IMR-90 (cell line): ENCODE measurements at regions not wholly inside any gene's neighbourhood (a gene's known extent, or its start where the extent isn't known, plus 50 kb on each side); places are given as distances from the start of the nearest gene placed in this dataset.

Experiments used
- ATAC-seq: fragments of 200-7000 bp; cut with Tn5 transposase; 2 replicates; pipeline ENCODE4 v1.9.1; 2020; ENCODE audit warnings: low read depth, mild to moderate bottlenecking, moderate library complexity
- BruUV-seq: library from RNA; stranded (reverse); fragments of 400-500 nt; replicated peaks from 2 replicates; lab custom pipeline; 2021; lab: Mats Ljungman, UMichigan
- CTCF ChIA-PET: fragments of 300-600 bp; formaldehyde crosslinking; extraction: SDS; loops from one replicate; lab custom pipeline; 2021; ENCODE audit warnings: antibody characterized with exemption; lab: Yijun Ruan, JAX
- POLR2A ChIA-PET: fragments of 300-600 bp; sonication (Branson Sonifier 250); formaldehyde crosslinking; loops from one replicate; lab custom pipeline; 2022; ENCODE audit warnings: antibody characterized with exemption; ENCODE audit not compliant: unreplicated experiment; lab: Charles Lee
- DNase-seq: peaks from one replicate; pipeline ENCODE4 v3.0.0; 2013
- H2AFZ ChIP-seq: replicated peaks from 2 replicates; pipeline ENCODE3; 2013; ENCODE audit warnings: low read length, mild to moderate bottlenecking; ENCODE audit not compliant: poor library complexity
- H2AK5ac ChIP-seq: 2 replicates; pipeline ENCODE4 v1.6.1; 2013; ENCODE audit warnings: low read depth, low read length, inconsistent platforms
- H2AK9ac ChIP-seq: replicated peaks from 2 replicates; pipeline ENCODE3; 2013; ENCODE audit warnings: mild to moderate bottlenecking, low read depth, low read length, moderate library complexity; ENCODE audit not compliant: poor library complexity
- H2BK120ac ChIP-seq: 2 replicates; pipeline ENCODE4 v1.6.1; 2013; ENCODE audit warnings: low read depth, low read length, inconsistent platforms
- H2BK15ac ChIP-seq: 3 replicates; pipeline ENCODE4 v1.6.1; 2013; ENCODE audit warnings: low read depth, low read length, inconsistent platforms
- H2BK20ac ChIP-seq: 2 replicates; pipeline ENCODE4 v1.6.1; 2013; ENCODE audit warnings: low read depth, mild to moderate bottlenecking, inconsistent platforms, low read length, moderate library complexity
- H2BK5ac ChIP-seq: 2 replicates; pipeline ENCODE4 v1.6.1; 2013; ENCODE audit warnings: mild to moderate bottlenecking, low read depth, low read length, inconsistent platforms; ENCODE audit not compliant: poor library complexity, severe bottlenecking
- H3K14ac ChIP-seq: replicated peaks from 2 replicates; pipeline ENCODE4 v1.6.1; 2013; ENCODE audit warnings: low read depth, low read length, inconsistent platforms
- H3K18ac ChIP-seq: 2 replicates; pipeline ENCODE4 v1.6.1; 2013; ENCODE audit warnings: low read depth, low read length, control low read depth
- H3K23ac ChIP-seq: 2 replicates; pipeline ENCODE4 v1.6.1; 2013; ENCODE audit warnings: low read depth, low read length, inconsistent platforms
- H3K27ac ChIP-seq: 2 replicates; pipeline ENCODE4 v1.5.1; 2013; ENCODE audit warnings: mild to moderate bottlenecking, control low read depth, low read length; ENCODE audit not compliant: insufficient read depth
- H3K27me3 ChIP-seq: 2 replicates; pipeline ENCODE4 v1.6.1; 2013; ENCODE audit warnings: low read length; ENCODE audit not compliant: control insufficient read depth, insufficient read depth
- H3K36me3 ChIP-seq: 2 replicates; pipeline ENCODE4 v1.6.1; 2013; ENCODE audit warnings: low read length, mixed read lengths; ENCODE audit not compliant: control insufficient read depth, insufficient read depth
- H3K4ac ChIP-seq: 2 replicates; pipeline ENCODE4 v1.6.1; 2013; ENCODE audit warnings: low read depth, low read length, inconsistent platforms
- H3K4me1 ChIP-seq: 2 replicates; pipeline ENCODE4 v1.6.1; 2013; ENCODE audit warnings: low read length, mixed read lengths; ENCODE audit not compliant: control insufficient read depth, insufficient read depth
- H3K4me2 ChIP-seq: 2 replicates; pipeline ENCODE4 v1.6.1; 2013; ENCODE audit warnings: low read depth, mild to moderate bottlenecking, control low read depth, low read length, moderate library complexity
- H3K4me3 ChIP-seq: 2 replicates; pipeline ENCODE4 v1.5.1; 2013; ENCODE audit warnings: low read depth, mild to moderate bottlenecking, control low read depth, low read length, moderate library complexity; ENCODE audit not compliant: insufficient read depth
- H3K56ac ChIP-seq: 2 replicates; pipeline ENCODE4 v1.6.1; 2013; ENCODE audit warnings: low read length, inconsistent platforms; ENCODE audit not compliant: insufficient read depth; ENCODE audit errors: extremely low read depth
- H3K79me1 ChIP-seq, 2 experiments: 2 replicates each; pipeline ENCODE4 v1.6.1; 2013; ENCODE audit warnings: low read length in 2 of 2, inconsistent platforms in 1 of 2, low read depth in 1 of 2
- H3K9ac ChIP-seq: 2 replicates; pipeline ENCODE4 v1.6.1; 2013; ENCODE audit warnings: low read depth, low read length, control low read depth
- H3K9me1 ChIP-seq: 2 replicates; pipeline ENCODE4 v1.6.1; 2013; ENCODE audit warnings: low read length, inconsistent platforms; ENCODE audit not compliant: insufficient read depth
- H3K9me3 ChIP-seq: 2 replicates; pipeline ENCODE4 v1.6.1; 2013; ENCODE audit warnings: low read length; ENCODE audit not compliant: control insufficient read depth, insufficient read depth
- H4K20me1 ChIP-seq: 2 replicates; pipeline ENCODE4 v1.6.1; 2013; ENCODE audit warnings: low read length, inconsistent platforms; ENCODE audit not compliant: insufficient read depth
- H4K5ac ChIP-seq: 2 replicates; pipeline ENCODE4 v1.6.1; 2013; ENCODE audit warnings: mild to moderate bottlenecking, low read depth, low read length, control low read depth
- H4K8ac ChIP-seq, 2 experiments: 2 replicates each; pipeline ENCODE4 v1.6.1; 2013; ENCODE audit warnings: low read depth in 2 of 2, low read length in 2 of 2, control low read depth in 1 of 2, inconsistent platforms in 1 of 2
- H4K91ac ChIP-seq: 2 replicates; pipeline ENCODE4 v1.6.1; 2013; ENCODE audit warnings: low read depth, low read length, inconsistent platforms; ENCODE audit not compliant: insufficient read depth
- BHLHE40 ChIP-seq: fragments of 150-350 bp; IDR thresholded peaks from 2 replicates; pipeline ENCODE4 v1.6.1; 2016; ENCODE audit warnings: mild to moderate bottlenecking, low read depth, low read length
- CEBPB ChIP-seq: IDR thresholded peaks from 2 replicates; pipeline ENCODE4 v1.6.1; 2012; ENCODE audit warnings: low read depth, low read length, improper control_type of control experiment
- CHD1 ChIP-seq: IDR thresholded peaks from 2 replicates; pipeline ENCODE4 v1.6.1; 2012; ENCODE audit warnings: low read depth, low read length, improper control_type of control experiment
- FOS ChIP-seq: fragments of 150-350 bp; IDR thresholded peaks from 2 replicates; pipeline ENCODE4 v1.6.1; 2016; ENCODE audit warnings: low read depth, low read length
- MAFK ChIP-seq: IDR thresholded peaks from 2 replicates; pipeline ENCODE4 v1.6.1; 2012; ENCODE audit warnings: low read depth, low read length, improper control_type of control experiment
- MAZ ChIP-seq: IDR thresholded peaks from 2 replicates; pipeline ENCODE4 v1.6.1; 2012; ENCODE audit warnings: low read depth, mild to moderate bottlenecking, low read length, improper control_type of control experiment, moderate library complexity, borderline replicate concordance
- MXI1 ChIP-seq: IDR thresholded peaks from 2 replicates; pipeline ENCODE4 v1.6.1; 2012; ENCODE audit warnings: low read depth, mild to moderate bottlenecking, low read length, moderate library complexity, borderline replicate concordance
- NFE2L2 ChIP-seq: fragments of 150-350 bp; IDR thresholded peaks from 2 replicates; pipeline ENCODE4 v1.6.1; 2016; ENCODE audit warnings: low read depth, mild to moderate bottlenecking, low read length
- POLR2A ChIP-seq: IDR thresholded peaks from 2 replicates; pipeline ENCODE4 v1.6.1; 2012; ENCODE audit warnings: mild to moderate bottlenecking, low read depth, low read length
- RAD21 ChIP-seq: IDR thresholded peaks from 2 replicates; pipeline ENCODE4 v1.6.1; 2012; ENCODE audit warnings: low read length, improper control_type of control experiment
- RCOR1 ChIP-seq: IDR thresholded peaks from 2 replicates; pipeline ENCODE4 v1.6.1; 2012; ENCODE audit warnings: mild to moderate bottlenecking, low read length, improper control_type of control experiment; ENCODE audit not compliant: insufficient replicate concordance
- RFX5 ChIP-seq: IDR thresholded peaks from 2 replicates; pipeline ENCODE4 v1.8.0; 2012; ENCODE audit warnings: low read depth, mild to moderate bottlenecking, low read length, moderate library complexity
- SMC3 ChIP-seq: fragments of 150-350 bp; IDR thresholded peaks from 2 replicates; pipeline ENCODE4 v1.6.1; 2016; ENCODE audit warnings: low read depth, mild to moderate bottlenecking, antibody characterized with exemption, low read length, moderate library complexity
- WGBS, 2 experiments: methylation state at CpG; one replicate each; pipeline versions ENCODE4 v1.1.5 to v1.1.7; 2013; ENCODE audit warnings: missing lambda C conversion rate in 2 of 2; ENCODE audit not compliant: insufficient read length in 1 of 2; ENCODE audit errors: extremely low coverage in 2 of 2; 5-methylcytosine and 5-hydroxymethylcytosine counted together
- dilution Hi-C: fragments of 300-500 bp; cut with HindIII; formaldehyde crosslinking; loops from one replicate; pipeline ENCODE4 v1.14.3; 2018; ENCODE audit warnings: low sequenced_read_pairs; ENCODE audit not compliant: unreplicated experiment
- in situ Hi-C: fragments of 300-500 bp; cut with MboI; formaldehyde crosslinking; loops from 3 replicates; pipeline ENCODE4 v1.14.3; 2019; ENCODE audit warnings: low sequenced_read_pairs, inconsistent platforms, mixed read lengths
- intact Hi-C: fragments of 100-400 bp; cut with micrococcal nuclease; formaldehyde crosslinking; loops from 2 replicates; pipeline ENCODE4 v1.10.0; 2022
- TF ChIP-seq, protein P1 (sequence below): fragments of 150-350 bp; IDR thresholded peaks from 2 replicates; pipeline ENCODE4 v1.6.1; 2017; ENCODE audit warnings: mild to moderate bottlenecking, antibody characterized with exemption, low read length, low read depth
- TF ChIP-seq, protein P2 (sequence below): fragments of 150-350 bp; IDR thresholded peaks from 2 replicates; pipeline ENCODE4 v1.6.1; 2016; ENCODE audit warnings: low read depth, mild to moderate bottlenecking, low read length, moderate library complexity, borderline replicate concordance
- TF ChIP-seq, protein P3 (sequence below): conservative IDR thresholded peaks from 2 replicates; pipeline ENCODE4 v1.5.1; 2012; ENCODE audit warnings: mild to moderate bottlenecking, low read depth, low read length, improper control_type of control experiment

DNA sequence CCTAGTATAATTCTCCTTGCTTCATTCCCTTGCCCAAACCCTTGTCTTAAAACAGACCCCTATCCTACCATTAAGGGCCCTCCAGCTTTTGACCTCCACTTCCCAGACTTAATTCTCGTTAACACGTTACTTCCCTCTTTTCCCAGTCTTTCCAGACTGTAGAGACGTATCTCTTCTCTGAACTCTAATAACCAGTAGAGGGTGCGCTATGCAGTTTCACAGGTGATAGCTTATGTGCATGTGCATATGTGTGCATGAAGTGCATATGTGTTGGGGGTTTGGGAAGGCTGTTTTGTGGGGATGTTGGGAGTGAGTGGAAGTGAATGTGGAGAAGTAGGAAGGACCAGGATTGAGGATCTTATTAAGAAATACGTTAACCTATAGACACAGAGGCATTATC, 78.1 kb upstream of the CCDC190 start:
- Histone ChIP-seq H4K20me1 (no peaks in the 10 kb centered on the region), H2BK120ac (no peak overlapping the region), H3K4ac (no peak overlapping the region), H2BK15ac (no peak overlapping the region), H3K18ac (no peak overlapping the region), H3K9ac (no peak overlapping the region), H3K14ac (no peak overlapping the region), H4K91ac (no peak overlapping the region), H4K5ac (no peak overlapping the region), H3K9me3 (no peaks in the 10 kb centered on the region), H3K4me2 (no peak overlapping the region), H2BK20ac (no peak overlapping the region), H3K79me1 (no peaks in the 10 kb centered on the region), H3K4me1 (no peaks in the 10 kb centered on the region; the same call in 1 of the 2 replicates), H3K36me3 (no peaks in the 10 kb centered on the region), H3K9me1 (no peaks in the 10 kb centered on the region), H2AFZ (no peak overlapping the region), H3K23ac (no peak overlapping the region), H4K8ac (no peak overlapping the region), H3K56ac (no peak overlapping the region), H2BK5ac (no peak overlapping the region), H2AK5ac (no peak overlapping the region), H3K27ac (no peak overlapping the region), H3K27me3 (no peaks in the 10 kb centered on the region), H3K4me3 (no peak overlapping the region), H2AK9ac (no peak overlapping the region)
- intact Hi-C loops: no loop called here
- POLR2A ChIA-PET: no interaction called here
- in situ Hi-C loops: no loop called here
- no TSS peak for BruUV-seq
- dilution Hi-C loops: no loop called here
- CTCF ChIA-PET: no interaction called here
- WGBS, 2 experiments: no CpG with 5 or more reads among the region's 5 CpGs
- no peak for DNase-seq
- no peak for TF ChIP-seq MXI1
- TF ChIP-seq SMC3: no peak
- no peak for TF ChIP-seq BHLHE40
- no peak for TF ChIP-seq CEBPB
- TF ChIP-seq MAFK: no peak
- TF ChIP-seq RFX5: no peak
- no peak for TF ChIP-seq RAD21
- TF ChIP-seq, protein P1, sequence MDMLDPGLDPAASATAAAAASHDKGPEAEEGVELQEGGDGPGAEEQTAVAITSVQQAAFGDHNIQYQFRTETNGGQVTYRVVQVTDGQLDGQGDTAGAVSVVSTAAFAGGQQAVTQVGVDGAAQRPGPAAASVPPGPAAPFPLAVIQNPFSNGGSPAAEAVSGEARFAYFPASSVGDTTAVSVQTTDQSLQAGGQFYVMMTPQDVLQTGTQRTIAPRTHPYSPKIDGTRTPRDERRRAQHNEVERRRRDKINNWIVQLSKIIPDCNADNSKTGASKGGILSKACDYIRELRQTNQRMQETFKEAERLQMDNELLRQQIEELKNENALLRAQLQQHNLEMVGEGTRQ: no peak
- no peak for TF ChIP-seq FOS
- TF ChIP-seq POLR2A: no peak
- TF ChIP-seq, protein P2, sequence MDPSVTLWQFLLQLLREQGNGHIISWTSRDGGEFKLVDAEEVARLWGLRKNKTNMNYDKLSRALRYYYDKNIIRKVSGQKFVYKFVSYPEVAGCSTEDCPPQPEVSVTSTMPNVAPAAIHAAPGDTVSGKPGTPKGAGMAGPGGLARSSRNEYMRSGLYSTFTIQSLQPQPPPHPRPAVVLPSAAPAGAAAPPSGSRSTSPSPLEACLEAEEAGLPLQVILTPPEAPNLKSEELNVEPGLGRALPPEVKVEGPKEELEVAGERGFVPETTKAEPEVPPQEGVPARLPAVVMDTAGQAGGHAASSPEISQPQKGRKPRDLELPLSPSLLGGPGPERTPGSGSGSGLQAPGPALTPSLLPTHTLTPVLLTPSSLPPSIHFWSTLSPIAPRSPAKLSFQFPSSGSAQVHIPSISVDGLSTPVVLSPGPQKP: no peak
- TF ChIP-seq NFE2L2: no peak
- TF ChIP-seq RCOR1: no peak
- no peak for TF ChIP-seq MAZ
- TF ChIP-seq, protein P3, sequence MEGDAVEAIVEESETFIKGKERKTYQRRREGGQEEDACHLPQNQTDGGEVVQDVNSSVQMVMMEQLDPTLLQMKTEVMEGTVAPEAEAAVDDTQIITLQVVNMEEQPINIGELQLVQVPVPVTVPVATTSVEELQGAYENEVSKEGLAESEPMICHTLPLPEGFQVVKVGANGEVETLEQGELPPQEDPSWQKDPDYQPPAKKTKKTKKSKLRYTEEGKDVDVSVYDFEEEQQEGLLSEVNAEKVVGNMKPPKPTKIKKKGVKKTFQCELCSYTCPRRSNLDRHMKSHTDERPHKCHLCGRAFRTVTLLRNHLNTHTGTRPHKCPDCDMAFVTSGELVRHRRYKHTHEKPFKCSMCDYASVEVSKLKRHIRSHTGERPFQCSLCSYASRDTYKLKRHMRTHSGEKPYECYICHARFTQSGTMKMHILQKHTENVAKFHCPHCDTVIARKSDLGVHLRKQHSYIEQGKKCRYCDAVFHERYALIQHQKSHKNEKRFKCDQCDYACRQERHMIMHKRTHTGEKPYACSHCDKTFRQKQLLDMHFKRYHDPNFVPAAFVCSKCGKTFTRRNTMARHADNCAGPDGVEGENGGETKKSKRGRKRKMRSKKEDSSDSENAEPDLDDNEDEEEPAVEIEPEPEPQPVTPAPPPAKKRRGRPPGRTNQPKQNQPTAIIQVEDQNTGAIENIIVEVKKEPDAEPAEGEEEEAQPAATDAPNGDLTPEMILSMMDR: no peak
- TF ChIP-seq CHD1: no peak
- no peak for ATAC-seq
